ENCODE measurements at regions not wholly inside any gene's neighbourhood (a gene's known extent, or its start where the extent isn't known, plus 50 kb on each side); places are given as distances from the start of the nearest gene placed in this dataset.

GRCh38 chr13:34413538-34414210, 528.4 kb upstream of the NBEA start:
- no peak for DNase-seq (ENCODE audit: low read depth in 2 of 2)

DNA sequence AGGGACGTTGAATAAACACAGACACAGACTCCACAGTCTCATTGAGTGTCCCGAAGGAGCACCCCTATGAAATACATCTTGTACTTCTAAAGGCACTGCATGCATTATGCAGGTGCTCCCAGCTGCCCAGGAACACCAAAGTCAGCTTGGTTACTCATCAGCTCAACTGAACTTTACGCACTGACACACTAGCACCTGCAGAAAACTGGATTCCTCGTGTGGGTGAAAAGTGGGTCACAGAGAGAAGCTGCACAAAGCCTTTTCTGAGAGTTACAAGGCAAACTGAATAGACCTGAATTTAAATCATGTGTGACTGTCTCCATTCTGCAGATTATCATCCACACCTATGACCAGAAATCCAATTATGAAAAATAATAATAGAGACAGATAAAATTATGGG, 527.5 kb upstream of the NBEA start:
- DNase-seq (ENCODE audit: low read depth in 2 of 2) = no peak

DNA sequence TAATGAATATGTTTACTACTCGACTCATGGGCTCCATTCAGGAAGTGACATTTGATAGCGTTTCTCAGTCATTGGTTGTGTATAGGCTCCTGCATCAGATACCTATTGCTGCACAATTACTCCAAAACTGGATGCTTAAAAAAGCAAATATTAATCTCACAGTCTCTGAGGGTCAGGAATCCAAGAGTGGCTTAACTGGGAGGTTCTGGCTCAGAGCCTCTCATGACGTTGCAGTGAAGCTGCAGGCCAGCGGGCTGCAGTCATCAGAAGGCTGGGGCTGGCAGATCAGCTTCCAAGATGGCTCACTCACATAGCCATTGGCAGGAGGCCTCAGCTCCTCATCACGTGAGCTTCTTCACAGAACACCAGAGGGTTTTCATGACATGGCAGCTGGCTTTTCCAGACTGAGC, 525.1 kb upstream of the NBEA start:
- DNase-seq (ENCODE audit: low read depth in 2 of 2) = no peak

GRCh38 chr13:34417896-34418295, 524.2 kb upstream of the NBEA start:
- DNase-seq (ENCODE audit: low read depth in 2 of 2) = no peak

DNA sequence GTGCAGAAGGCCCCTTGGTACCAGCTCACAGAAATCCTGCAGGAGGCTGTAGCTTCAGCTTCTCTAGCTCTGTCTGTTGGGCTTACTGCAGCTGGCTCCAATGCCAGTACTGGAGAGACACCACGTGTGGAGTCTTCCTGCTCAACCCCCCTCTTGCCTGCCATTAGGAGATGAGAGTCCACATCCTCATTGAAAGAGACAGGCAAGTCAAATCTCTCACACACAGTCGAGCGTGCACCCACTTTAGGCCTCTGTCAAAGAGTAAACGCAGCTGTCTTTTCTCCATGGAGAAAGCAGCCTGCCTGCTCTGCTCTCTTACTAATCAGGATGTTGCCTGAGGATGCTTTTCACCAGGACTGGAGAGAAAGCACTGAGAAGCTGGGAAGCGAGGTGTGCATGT, 523.0 kb upstream of the NBEA start:
- no peak for DNase-seq (ENCODE audit: low read depth in 2 of 2)

DNA sequence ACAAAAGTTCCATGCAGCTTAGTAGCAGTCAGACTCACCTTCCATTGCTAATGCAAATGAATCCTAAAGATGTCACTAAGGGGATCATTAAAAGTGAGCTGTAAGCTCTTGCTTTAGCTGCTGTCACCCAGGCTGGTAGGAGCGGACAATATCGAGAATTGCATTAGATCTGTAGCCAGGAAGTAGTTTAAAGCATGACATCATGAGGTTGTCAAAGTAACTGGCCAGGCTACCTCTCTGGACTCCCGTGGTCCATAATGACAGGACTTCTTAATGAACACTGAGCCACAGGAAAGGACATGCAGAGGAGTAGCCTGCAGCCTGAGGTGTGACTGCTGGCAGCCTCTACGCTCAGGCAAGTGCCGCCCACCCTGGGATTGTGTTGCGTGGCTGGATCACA, 522.3 kb upstream of the NBEA start:
- DNase-seq (ENCODE audit: low read depth in 2 of 2) = no peak

DNA sequence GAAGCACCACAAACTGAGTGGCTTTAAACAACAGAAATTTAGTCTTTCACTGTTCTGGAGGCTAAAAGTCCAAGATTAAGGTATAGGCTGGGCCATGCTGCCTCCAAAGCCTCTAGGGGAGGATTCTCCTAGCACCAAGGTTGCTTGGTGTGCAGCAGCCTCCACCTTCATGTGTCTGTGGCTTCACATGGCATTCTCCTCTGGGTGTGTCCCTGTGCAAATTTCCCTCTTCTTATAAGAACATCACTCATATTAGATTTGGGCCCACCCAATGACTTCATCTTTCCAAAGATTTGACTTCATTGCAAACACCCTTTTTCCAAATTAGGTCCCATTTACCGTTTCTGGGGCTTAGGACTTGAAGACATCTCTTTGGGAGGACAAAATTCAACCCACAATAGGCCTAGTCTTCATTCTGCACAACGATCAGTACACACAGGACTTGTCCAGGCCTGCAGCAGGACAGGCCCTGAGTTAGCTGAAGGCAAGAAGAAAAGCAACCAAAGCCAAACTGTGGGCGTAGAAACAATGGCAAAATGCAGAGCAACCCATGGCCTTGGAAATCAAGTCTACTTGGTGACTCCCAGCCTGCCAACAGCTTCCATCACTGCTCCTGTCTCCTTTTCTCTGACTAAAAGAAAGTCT, 521.2 kb upstream of the NBEA start:
- no peak for DNase-seq (ENCODE audit: low read depth in 2 of 2)

DNA sequence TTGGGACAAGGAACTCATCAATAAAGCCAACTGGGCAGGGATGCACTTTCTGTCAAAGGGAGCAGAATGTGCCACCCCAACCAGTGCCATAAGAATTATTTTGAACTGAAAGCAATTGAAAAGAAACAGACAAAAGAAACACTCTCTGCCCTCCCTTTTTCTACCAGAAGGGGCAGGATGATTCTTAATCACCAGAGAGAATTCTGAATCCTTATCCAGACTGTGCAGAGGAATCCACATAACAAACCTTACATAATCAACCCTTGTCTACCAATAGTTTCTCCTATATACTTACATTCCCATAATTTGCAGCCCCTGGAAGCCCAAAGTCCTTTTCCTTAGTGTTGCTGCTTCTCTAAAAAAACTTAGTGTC, 520.7 kb upstream of the NBEA start:
- DNase-seq (ENCODE audit: low read depth in 2 of 2) = no peak

DNA sequence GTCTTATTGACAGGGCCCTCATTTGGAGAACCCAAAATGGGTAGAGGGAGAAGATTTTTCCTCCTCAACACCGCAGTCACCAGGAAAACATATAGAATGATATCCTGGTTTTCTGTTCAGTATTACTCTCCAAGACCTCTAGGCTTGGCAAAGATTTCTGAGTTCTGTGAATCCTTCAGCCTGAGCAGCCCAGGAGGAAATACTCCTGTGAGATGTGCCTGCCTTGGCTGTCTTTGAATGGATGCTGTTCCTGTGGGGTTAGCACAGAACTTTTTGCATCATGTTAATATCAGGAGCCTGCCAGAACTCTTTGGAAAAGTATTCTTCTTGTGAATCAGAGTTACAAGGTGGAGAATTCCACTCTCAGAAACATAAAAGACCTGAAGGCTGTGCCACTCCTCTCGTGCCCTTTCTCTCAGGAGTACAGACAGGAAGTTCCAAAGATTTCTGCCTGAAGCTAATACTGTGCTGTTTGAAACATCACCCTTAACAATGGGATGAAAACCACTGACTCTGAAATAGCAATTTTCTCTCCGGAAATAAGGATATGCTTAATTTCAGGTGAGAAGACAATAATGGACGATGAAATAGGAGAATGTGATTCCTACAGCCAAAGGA, 520.1 kb upstream of the NBEA start:
- no peak for DNase-seq (ENCODE audit: low read depth in 2 of 2)

- DNase-seq (ENCODE audit: low read depth in 2 of 2) = no peak
Measured at GRCh38 chr13:34422956-34423355, 519.1 kb upstream of the NBEA start.

DNA sequence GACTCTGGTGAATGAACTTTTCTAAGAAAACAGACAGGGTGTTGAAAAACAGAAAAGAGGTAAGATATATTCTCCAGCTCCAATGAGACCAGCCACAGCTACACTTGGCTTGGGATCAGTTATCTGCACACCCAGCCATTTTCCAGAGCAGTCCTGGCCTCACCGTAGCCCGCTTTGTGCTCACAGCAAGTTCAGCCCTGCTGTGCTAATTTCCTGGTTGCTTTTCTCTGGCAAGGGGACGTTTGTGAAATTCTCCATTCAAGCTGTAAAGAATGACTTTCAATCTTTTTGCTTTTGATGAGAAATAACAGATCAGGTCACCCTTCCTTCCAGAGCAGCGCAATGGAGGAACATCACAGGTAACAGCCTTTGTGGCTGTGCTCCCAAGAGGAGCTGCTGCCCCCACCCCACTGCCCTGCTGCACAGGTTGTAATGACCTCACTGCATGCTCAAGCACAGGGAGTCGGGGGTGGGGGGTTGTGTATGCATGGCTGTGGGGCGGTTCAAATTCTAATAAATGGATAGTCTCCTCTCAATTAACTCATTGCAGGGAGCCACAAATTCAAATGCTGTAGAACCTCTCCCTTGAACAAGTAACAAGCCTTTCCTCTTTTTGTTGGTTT, 516.6 kb upstream of the NBEA start:
- no peak for DNase-seq (ENCODE audit: low read depth in 2 of 2)

DNA sequence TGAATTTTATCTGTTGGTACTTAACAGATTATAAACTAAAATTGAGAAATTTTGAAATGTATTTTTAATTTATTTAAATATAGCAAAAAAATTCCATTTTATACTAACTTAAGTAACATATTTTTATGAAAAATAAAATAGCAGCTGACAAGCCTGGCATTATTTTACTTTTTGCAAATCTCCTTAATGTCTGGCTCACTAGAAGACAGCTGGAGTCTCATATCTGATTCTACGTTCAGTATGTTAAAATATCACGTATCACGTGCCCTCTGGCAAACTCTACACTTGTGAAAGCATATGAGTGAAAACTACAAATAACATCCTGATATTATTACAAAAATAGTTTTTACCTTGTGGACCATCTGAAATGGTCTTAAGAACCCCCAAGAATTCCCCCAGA, 513.2 kb upstream of the NBEA start:
- no peak for DNase-seq (ENCODE audit: low read depth in 2 of 2)

GRCh38 chr13:34430294-34430693, 511.8 kb upstream of the NBEA start:
- no peak for DNase-seq (ENCODE audit: low read depth in 2 of 2)

DNA sequence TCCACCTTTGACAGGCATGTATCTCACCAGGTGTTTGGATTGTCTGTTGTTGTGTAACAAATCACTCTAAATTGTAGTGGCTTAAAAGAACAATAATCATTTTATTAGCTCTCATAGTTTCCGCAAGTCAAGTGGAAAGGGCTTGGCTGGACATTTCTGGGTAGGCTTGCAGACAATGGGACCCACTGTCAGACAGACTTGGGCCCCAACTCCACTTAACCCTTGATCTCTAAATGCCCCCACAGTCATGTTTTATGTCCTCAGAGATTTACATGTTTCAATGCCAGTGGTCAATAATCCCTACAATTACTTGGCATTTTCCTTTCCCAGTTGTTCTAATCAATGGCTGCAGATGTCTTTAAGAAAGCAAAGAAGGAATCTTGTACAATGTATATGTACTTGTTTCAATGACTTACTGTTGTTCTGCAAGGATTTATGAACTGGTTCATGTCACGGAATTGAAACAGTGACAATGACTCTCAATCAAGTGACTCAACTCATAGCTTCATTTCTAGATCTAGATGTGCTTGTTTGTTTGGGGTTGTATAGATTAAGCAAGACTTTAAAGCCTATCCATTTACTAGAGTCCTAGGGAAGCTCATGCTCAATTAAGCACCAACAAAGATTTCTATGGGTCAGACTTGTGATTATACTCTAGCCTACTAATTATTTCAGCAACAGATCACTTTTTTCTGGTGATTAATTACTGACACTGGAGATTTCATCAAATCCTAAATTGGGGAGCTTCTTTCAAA, 510.1 kb upstream of the NBEA start:
- DNase-seq (ENCODE audit: low read depth in 2 of 2) = no peak

GRCh38 chr13:34435338-34435737, 506.7 kb upstream of the NBEA start:
- no peak for DNase-seq (ENCODE audit: low read depth in 2 of 2)

DNA sequence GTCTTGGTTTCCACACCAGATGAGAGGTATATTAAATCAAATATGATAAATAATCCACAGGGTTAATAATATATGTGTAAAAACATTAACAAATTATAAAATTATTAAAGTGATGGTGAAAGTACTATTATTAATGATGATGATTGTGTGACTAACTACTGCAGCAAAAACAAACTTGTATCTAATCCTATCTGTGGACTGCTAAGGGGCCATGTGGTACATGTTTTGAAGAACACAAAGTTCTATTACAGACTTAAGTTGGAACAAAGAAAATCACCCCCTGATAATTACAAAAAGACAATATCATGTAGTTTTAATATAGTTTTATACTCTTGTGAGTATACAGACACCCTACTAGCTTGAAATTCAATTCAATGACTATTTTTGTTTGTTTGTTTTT, 504.2 kb upstream of the NBEA start:
- DNase-seq (ENCODE audit: low read depth in 2 of 2) = no peak

DNA sequence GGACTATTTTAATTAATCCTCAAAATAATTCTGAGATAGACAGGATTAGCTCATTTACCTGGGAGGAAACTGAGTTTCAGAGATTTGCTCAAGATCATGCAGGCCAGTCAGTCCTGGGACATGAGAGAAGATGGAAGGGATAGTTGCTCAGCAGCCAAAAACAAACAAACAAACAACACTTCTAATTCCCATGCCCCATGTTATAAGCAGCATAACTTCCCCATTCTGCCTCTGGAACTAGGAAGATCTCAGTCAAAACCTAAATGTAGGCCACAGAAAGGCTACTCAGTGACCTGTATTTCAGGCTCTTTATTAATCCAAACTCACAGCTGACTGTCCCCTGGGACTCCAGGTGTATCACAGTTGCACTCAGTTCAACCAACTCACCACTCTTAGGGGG, 489.2 kb upstream of the NBEA start:
- DNase-seq (ENCODE audit: low read depth in 2 of 2) = no peak

DNA sequence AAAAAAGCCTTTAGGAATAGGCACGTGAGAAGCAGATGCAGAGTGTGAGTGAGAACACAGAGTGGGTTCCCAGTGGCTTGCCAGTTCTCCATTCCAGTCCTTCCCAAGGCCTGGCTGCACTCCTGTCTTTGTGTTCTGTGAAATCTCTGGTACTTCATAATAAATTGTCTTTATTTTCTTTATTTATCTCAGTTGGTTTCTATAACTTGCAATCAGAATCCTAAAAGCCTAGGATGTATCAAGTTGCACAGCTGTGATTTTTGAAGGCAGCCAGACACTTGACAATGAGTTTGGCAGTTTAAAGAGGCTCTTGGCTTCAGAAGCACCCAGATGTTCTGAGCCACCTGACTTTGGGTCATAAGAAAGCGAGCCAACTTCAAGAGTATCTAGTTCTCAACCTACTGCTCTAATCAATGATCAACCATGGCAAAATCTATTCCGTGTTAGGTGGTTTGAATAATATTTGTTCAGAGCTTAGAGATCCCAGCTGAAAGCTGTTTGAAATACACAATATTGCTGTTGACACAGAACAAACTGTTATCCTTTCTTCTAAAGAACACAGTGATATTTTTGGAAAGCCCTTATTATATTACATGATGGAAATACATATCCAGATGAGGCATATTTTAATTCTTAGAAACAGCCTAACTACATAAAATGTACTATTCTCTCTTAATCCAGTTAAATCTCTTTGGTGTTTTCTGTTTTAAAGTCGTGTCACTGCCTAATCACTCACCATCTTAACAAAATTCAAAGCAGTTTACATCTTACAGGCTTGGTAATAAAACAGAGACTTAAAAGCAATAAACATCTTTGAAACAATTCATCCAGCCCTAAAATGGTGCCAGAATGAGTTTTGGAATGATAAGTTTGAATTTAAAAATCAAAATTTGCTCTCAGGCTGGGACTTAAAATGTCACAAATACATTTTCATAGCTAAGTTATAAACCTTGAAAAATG, 483.0 kb upstream of the NBEA start:
- DNase-seq (ENCODE audit: low read depth in 2 of 2) = no peak

DNA sequence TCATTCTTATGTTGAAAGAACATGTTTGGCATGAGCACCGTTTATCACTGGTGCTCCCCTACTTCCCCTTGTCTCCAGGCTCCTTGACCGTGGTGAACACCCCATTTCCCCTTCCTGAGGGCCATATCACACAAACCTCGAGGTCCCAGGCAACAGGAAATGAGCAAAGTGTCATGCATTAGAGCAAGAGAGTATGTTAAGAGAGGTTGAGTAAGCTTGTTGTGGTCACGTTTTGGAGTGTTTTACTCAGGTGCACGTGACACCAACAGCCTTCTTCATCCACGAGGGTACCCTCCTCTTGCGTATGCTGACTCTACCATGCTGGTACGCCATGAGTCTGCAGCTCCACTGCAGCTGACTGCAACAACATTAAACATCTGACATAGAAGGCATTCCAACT, 482.2 kb upstream of the NBEA start:
- DNase-seq (ENCODE audit: low read depth in 2 of 2) = no peak

DNA sequence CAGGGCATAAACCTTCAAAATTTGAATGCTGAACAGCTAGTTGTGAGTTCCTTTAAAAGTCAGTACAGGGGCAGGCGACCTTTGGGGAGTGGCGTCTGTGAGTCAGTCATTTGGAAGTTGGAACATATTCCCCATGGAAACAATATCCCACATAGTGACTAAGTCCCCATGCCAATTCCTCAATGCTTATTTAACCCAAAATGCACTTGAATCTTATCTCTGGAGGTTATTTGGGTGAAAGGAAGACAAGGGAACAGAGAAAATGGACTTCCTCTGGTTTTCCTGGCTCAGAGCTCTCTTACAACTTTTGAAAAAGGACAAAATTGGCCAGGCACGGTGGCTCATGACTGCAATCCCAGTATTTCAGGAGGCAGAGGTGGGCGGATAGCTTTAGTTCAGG, 479.2 kb upstream of the NBEA start:
- DNase-seq (ENCODE audit: low read depth in 2 of 2) = no peak

- no peak for DNase-seq (ENCODE audit: low read depth in 2 of 2)
Measured at GRCh38 chr13:34464011-34464410, 478.1 kb upstream of the NBEA start.

Measured in activated CD8-positive, alpha-beta memory T cell treated with anti-CD3 and anti-CD28 coated beads for 4 hours (primary cell).